22Rv1 (cell line): ENCODE measurements at regions not wholly inside any gene's neighbourhood (a gene's known extent, or its start where the extent isn't known, plus 50 kb on each side); places are given as distances from the start of the nearest gene placed in this dataset.
"Not testable (repeated sequence)": the region's sequence is repeated elsewhere in the genome, so short reads cannot be mapped to it uniquely, and the experiment has no call there.

ENCODE experiments used
- H3K27ac ChIP-seq: fragments of 450-650 bp; 2 replicates; pipeline ENCODE4 v1.5.1; 2017
- CTCF ChIP-seq: fragments of 450-650 bp; IDR thresholded peaks from 2 replicates; pipeline ENCODE4 v1.5.1; 2017; ENCODE audit warnings: mild to moderate bottlenecking
- ZFX ChIP-seq: fragments of 450-650 bp; IDR thresholded peaks from 2 replicates; pipeline ENCODE4 v1.6.1; 2017; ENCODE audit warnings: antibody characterized with exemption, borderline replicate concordance

DNA sequence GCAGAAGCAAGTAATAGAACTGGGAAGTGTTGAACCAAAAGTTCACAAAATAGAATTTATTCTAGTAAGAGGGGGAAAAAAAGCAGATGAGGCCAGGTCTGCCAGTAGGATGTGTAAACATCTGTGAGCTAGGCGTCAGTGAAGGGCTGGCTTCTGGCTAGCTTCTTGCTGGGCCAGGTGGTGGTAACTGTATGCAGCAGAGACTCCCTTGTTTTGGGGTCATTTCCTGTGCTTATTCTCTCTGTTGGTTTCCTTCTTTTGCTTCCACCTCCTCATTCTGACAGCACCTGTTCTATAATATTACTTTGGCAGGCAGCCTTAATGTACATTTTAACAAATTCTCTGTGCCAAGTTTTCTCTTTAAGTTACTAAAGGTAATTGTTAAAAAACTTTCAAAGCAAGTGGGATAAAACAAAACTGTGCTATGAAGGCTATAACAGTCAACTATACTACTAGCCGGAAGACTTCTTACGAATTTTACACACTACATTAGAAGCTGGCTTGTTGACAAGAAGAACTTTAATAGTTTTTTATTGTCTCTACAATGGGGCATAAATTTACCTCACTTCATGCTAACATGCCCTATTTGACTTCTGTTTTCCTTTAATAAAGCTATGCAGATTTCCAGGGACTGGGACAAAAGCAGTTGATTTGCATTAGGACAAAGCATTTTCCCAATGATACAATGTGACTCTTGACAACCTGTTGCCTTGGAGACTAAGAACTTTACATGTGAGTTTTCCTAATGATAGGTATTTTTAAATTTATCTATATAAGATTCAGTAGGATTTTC lies 318.8 kb upstream of the NAALADL2 start:
- TF ChIP-seq ZFX (no peak), CTCF (no peak)
- H3K27ac ChIP-seq: 0 out of 2 replicates have a peak overlapping the region, but pooled peaks have one; percentile 2

- TF ChIP-seq ZFX: no peak
- TF ChIP-seq CTCF: no peak
Observed at GRCh38 chr3:174541708-174542315, 317.3 kb upstream of the NAALADL2 start.

GRCh38 chr3:174547801-174548435 lies 311.2 kb upstream of the NAALADL2 start:
- no peak overlapping the region for H3K27ac ChIP-seq
- no peak for TF ChIP-seq CTCF

More at GRCh38 chr3:174541708-174542315, 317.3 kb upstream of the NAALADL2 start:
- no peak overlapping the region for H3K27ac ChIP-seq

GRCh38 chr3:174548841-174549623 lies 310.1 kb upstream of the NAALADL2 start:
- H3K27ac ChIP-seq: no peak overlapping the region
- no peak for TF ChIP-seq CTCF
- TF ChIP-seq ZFX: no peak

DNA sequence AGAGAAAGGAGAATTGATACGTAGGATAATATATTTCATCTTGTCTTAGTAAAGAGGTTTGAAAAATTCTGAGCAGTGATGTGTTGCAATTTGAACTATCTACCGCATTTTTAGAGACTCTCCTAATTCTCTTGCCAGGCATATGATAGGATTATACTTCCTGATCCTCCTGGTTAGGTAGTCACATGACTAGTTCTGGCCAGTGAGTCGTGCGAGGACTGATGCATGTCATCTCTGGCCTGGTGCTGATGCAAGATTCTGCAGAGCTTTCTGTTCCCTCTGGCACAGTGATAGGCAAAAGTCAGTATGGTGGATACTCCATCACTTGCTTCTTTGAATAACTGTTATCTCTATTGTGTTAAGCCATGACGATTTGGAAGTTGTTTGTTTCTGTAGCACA lies 277.6 kb upstream of the NAALADL2 start:
- no peak for TF ChIP-seq CTCF
- no peak for TF ChIP-seq ZFX
- no peak overlapping the region for H3K27ac ChIP-seq

DNA sequence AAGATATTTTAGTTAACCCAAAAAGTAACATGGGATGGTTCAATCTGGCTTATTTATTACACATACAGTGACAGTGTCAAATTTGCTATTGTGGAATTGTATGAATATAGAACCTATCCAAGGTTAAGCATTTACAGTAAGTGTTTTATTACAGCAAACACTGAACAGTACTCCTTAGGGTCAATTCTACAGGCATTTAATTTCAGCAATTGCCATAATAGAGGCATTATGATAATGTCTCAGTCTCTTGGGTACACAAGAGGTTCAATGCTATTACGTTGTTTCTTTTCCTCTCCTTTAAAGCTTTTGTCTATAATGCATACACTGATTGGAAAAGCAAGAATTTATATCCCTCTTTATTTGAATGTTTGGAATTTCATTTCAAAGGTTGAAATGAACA lies 275.7 kb upstream of the NAALADL2 start:
- TF ChIP-seq ZFX: no peak
- no peak for TF ChIP-seq CTCF
- H3K27ac ChIP-seq: no peak overlapping the region

- H3K27ac ChIP-seq: not testable (repeated sequence)
Observed at GRCh38 chr3:174587137-174587536, 272.0 kb upstream of the NAALADL2 start.
